ENCODE measurements at regions not wholly inside any gene's neighbourhood (a gene's known extent, or its start where the extent isn't known, plus 50 kb on each side); places are given as distances from the start of the nearest gene placed in this dataset.

GRCh38 chr3:152714507-152714906 is 120.4 kb upstream of the P2RY1 start:
- intact Hi-C loops (cut with micrococcal nuclease): no loop called here
- H3K36me3 ChIP-seq: no peaks in the 10 kb centered on the region
- no peak for TF ChIP-seq CTCF (IDR thresholded peaks at IDR 0.05; ENCODE audit: borderline replicate concordance)
- no peak for DNase-seq
- H3K27ac ChIP-seq (replicated peaks): no peak overlapping the region
- H3K9me3 ChIP-seq (replicated peaks): no peaks in the 10 kb centered on the region
- no peak overlapping the region for H3K4me3 ChIP-seq
- H3K27me3 ChIP-seq (ENCODE audit: low read depth): no peaks in the 10 kb centered on the region
- no peaks in the 10 kb centered on the region for H3K4me1 ChIP-seq

GRCh38 chr3:152717252-152717651 is 117.7 kb upstream of the P2RY1 start:
- H3K36me3 ChIP-seq: no peaks in the 10 kb centered on the region
- no peak overlapping the region for H3K4me3 ChIP-seq
- H3K4me1 ChIP-seq: no peaks in the 10 kb centered on the region
- DNase-seq: no peak
- TF ChIP-seq CTCF (IDR thresholded peaks at IDR 0.05; ENCODE audit: borderline replicate concordance): no peak
- H3K27ac ChIP-seq (replicated peaks): no peak overlapping the region
- no peaks in the 10 kb centered on the region for H3K27me3 ChIP-seq (ENCODE audit: low read depth)
- intact Hi-C loops (cut with micrococcal nuclease): no loop called here
- peaks cover 8% of the 10 kb centered on the region for H3K9me3 ChIP-seq (replicated peaks)

- H3K36me3 ChIP-seq: no peaks in the 10 kb centered on the region
- no peak for DNase-seq
- intact Hi-C loops (cut with micrococcal nuclease): no loop called here
- H3K27me3 ChIP-seq (ENCODE audit: low read depth): no peaks in the 10 kb centered on the region
- H3K27ac ChIP-seq (replicated peaks): no peak overlapping the region
- H3K4me1 ChIP-seq: no peaks in the 10 kb centered on the region
- no peak overlapping the region for H3K4me3 ChIP-seq
- no peak for TF ChIP-seq CTCF (IDR thresholded peaks at IDR 0.05; ENCODE audit: borderline replicate concordance)
- peaks cover 10% of the 10 kb centered on the region for H3K9me3 ChIP-seq (replicated peaks)
Measured at GRCh38 chr3:152718810-152719209, 116.1 kb upstream of the P2RY1 start.

- Histone ChIP-seq H3K36me3 (no peaks in the 10 kb centered on the region), H3K27ac (replicated peaks) (no peak overlapping the region), H3K27me3 (ENCODE audit: low read depth) (no peaks in the 10 kb centered on the region), H3K9me3 (replicated peaks) (peaks cover 10% of the 10 kb centered on the region), H3K4me1 (no peaks in the 10 kb centered on the region), H3K4me3 (no peak overlapping the region)
- intact Hi-C loops (cut with micrococcal nuclease): no loop called here
- no peak for TF ChIP-seq CTCF (IDR thresholded peaks at IDR 0.05; ENCODE audit: borderline replicate concordance)
- DNase-seq: no peak
Measured at GRCh38 chr3:152719264-152719663, 115.7 kb upstream of the P2RY1 start.

GRCh38 chr3:152720951-152721718 is 113.8 kb upstream of the P2RY1 start:
- no peak overlapping the region for H3K27ac ChIP-seq (replicated peaks)
- no peaks in the 10 kb centered on the region for H3K36me3 ChIP-seq
- H3K4me3 ChIP-seq: no peak overlapping the region
- DNase-seq: no peak
- no peaks in the 10 kb centered on the region for H3K27me3 ChIP-seq (ENCODE audit: low read depth)
- no peak for TF ChIP-seq CTCF (IDR thresholded peaks at IDR 0.05; ENCODE audit: borderline replicate concordance)
- peaks cover 10% of the 10 kb centered on the region for H3K9me3 ChIP-seq (replicated peaks)
- intact Hi-C loops (cut with micrococcal nuclease): no loop called here
- H3K4me1 ChIP-seq: no peaks in the 10 kb centered on the region

Data from left ventricle myocardium inferior (tissue), 1 donor.